ENCODE measurements at regions not wholly inside any gene's neighbourhood (a gene's known extent, or its start where the extent isn't known, plus 50 kb on each side); places are given as distances from the start of the nearest gene placed in this dataset.

DNA sequence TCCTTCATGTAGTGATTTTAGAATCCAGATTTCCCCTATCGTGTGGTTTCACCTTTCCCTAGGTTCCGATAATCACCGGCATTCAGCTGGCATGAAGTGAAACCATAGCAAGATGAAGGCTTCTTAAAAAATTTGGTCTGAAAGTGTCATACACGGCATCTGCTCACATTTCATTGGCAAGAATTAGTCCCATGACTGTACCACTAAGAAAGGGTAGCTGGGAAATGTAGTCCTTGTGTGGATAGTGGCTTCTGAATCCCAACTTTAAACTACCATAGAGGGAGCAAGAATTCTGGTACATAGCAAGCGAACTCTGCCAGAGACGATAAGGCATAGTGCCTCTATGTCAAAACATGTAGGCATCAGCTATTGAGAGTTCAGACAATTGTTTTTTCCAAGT, 360.1 kb upstream of the TBX3 start:
- TF ChIP-seq, protein P1, sequence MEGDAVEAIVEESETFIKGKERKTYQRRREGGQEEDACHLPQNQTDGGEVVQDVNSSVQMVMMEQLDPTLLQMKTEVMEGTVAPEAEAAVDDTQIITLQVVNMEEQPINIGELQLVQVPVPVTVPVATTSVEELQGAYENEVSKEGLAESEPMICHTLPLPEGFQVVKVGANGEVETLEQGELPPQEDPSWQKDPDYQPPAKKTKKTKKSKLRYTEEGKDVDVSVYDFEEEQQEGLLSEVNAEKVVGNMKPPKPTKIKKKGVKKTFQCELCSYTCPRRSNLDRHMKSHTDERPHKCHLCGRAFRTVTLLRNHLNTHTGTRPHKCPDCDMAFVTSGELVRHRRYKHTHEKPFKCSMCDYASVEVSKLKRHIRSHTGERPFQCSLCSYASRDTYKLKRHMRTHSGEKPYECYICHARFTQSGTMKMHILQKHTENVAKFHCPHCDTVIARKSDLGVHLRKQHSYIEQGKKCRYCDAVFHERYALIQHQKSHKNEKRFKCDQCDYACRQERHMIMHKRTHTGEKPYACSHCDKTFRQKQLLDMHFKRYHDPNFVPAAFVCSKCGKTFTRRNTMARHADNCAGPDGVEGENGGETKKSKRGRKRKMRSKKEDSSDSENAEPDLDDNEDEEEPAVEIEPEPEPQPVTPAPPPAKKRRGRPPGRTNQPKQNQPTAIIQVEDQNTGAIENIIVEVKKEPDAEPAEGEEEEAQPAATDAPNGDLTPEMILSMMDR (conservative IDR thresholded peaks at IDR 0.05): no peak
- no peak for TF ChIP-seq ZFX (IDR thresholded peaks at IDR 0.05)

All from C4-2B (cell line).